H9 (cell line): ENCODE measurements at regions not wholly inside any gene's neighbourhood (a gene's known extent, or its start where the extent isn't known, plus 50 kb on each side); places are given as distances from the start of the nearest gene placed in this dataset.

Experiments used
- DNase-seq: peaks from one replicate; pipeline ENCODE4 v3.0.0-alpha.2; 2017
- H2AFZ ChIP-seq: one replicate; pipeline ENCODE4 v1.6.1; 2013; ENCODE audit warnings: mild to moderate bottlenecking, low read length, control low read depth, moderate library complexity
- H2AK5ac ChIP-seq: 2 replicates; pipeline ENCODE4 v1.6.1; 2013; ENCODE audit warnings: low read length, control low read depth, mixed read lengths; ENCODE audit not compliant: insufficient read length
- H2BK120ac ChIP-seq: one replicate; pipeline ENCODE4 v1.6.1; 2013; ENCODE audit warnings: low read depth, mild to moderate bottlenecking, low read length, control low read depth, inconsistent platforms; ENCODE audit not compliant: poor library complexity, severe bottlenecking
- H2BK12ac ChIP-seq: 2 replicates; pipeline ENCODE4 v1.6.1; 2013; ENCODE audit warnings: low read length, control low read depth, mixed read lengths, low read depth; ENCODE audit not compliant: insufficient read length
- H2BK15ac ChIP-seq: 2 replicates; pipeline ENCODE4 v1.6.1; 2013; ENCODE audit warnings: low read depth, low read length, control low read depth
- H2BK20ac ChIP-seq: one replicate; pipeline ENCODE4 v1.6.1; 2013; ENCODE audit warnings: low read depth, mild to moderate bottlenecking, low read length, control low read depth, inconsistent platforms; ENCODE audit not compliant: poor library complexity, severe bottlenecking
- H2BK5ac ChIP-seq: 2 replicates; pipeline ENCODE4 v1.6.1; 2013; ENCODE audit warnings: low read length, control low read depth, mixed read lengths; ENCODE audit not compliant: insufficient read length
- H3K14ac ChIP-seq: 2 replicates; pipeline ENCODE4 v1.6.1; 2013; ENCODE audit warnings: low read length, control low read depth; ENCODE audit not compliant: insufficient read depth
- H3K18ac ChIP-seq: 2 replicates; pipeline ENCODE4 v1.6.1; 2013; ENCODE audit warnings: low read depth, mild to moderate bottlenecking, mixed read lengths, low read length, control low read depth; ENCODE audit not compliant: insufficient read length
- H3K23ac ChIP-seq: 2 replicates; pipeline ENCODE4 v1.6.1; 2013; ENCODE audit warnings: low read length, control low read depth, mixed read lengths, low read depth; ENCODE audit not compliant: insufficient read length
- H3K23me2 ChIP-seq: 2 replicates; pipeline ENCODE4 v1.6.1; 2013; ENCODE audit warnings: low read depth, mild to moderate bottlenecking, mixed read lengths, low read length, control low read depth; ENCODE audit not compliant: insufficient read length, poor library complexity, severe bottlenecking
- H3K27ac ChIP-seq: 2 replicates; pipeline ENCODE4 v1.5.1; 2013; ENCODE audit warnings: low read length, control low read depth, mixed read lengths, low read depth; ENCODE audit not compliant: insufficient read length
- H3K27me3 ChIP-seq: 2 replicates; pipeline ENCODE4 v1.6.1; 2013; ENCODE audit warnings: low read length, control low read depth, inconsistent platforms; ENCODE audit not compliant: insufficient read depth
- H3K4ac ChIP-seq: 2 replicates; pipeline ENCODE4 v1.6.1; 2013; ENCODE audit warnings: low read depth, mild to moderate bottlenecking, control low read depth, inconsistent platforms, low read length, moderate library complexity
- H3K4me1 ChIP-seq: 2 replicates; pipeline ENCODE4 v1.6.1; 2013; ENCODE audit warnings: low read length, control low read depth, inconsistent platforms; ENCODE audit not compliant: insufficient read depth
- H3K4me2 ChIP-seq: 2 replicates; pipeline ENCODE4 v1.6.1; 2013; ENCODE audit warnings: low read length, control low read depth, mixed read lengths; ENCODE audit not compliant: insufficient read length, insufficient read depth
- H3K56ac ChIP-seq: 2 replicates; pipeline ENCODE4 v1.6.1; 2013; ENCODE audit warnings: low read depth, mild to moderate bottlenecking, mixed read lengths, low read length, control low read depth; ENCODE audit not compliant: insufficient read length
- H3K79me1 ChIP-seq: 2 replicates; pipeline ENCODE4 v1.6.1; 2013; ENCODE audit warnings: low read depth, mild to moderate bottlenecking, moderate library complexity, low read length, control low read depth, inconsistent platforms; ENCODE audit not compliant: insufficient read depth, poor library complexity, severe bottlenecking
- H3K79me2 ChIP-seq: 2 replicates; pipeline ENCODE4 v1.6.1; 2013; ENCODE audit warnings: low read length, control low read depth, inconsistent platforms; ENCODE audit not compliant: insufficient read depth
- H3K9ac ChIP-seq: 2 replicates; pipeline ENCODE4 v1.6.1; 2013; ENCODE audit warnings: low read length, control low read depth, mixed read lengths; ENCODE audit not compliant: insufficient read length; ENCODE audit errors: extremely low read depth
- H3K9me3 ChIP-seq: one replicate; pipeline ENCODE4 v1.6.1; 2013; ENCODE audit warnings: low read depth, low read length, inconsistent platforms; ENCODE audit not compliant: control insufficient read depth
- H3T11ph ChIP-seq: one replicate; pipeline ENCODE4 v1.6.1; 2013; ENCODE audit warnings: mild to moderate bottlenecking, low read length, control low read depth, inconsistent platforms
- H4K20me1 ChIP-seq: one replicate; pipeline ENCODE4 v1.6.1; 2013; ENCODE audit not compliant: control insufficient read depth, insufficient read length, insufficient read depth
- H4K5ac ChIP-seq: 2 replicates; pipeline ENCODE4 v1.6.1; 2013; ENCODE audit warnings: low read depth, mild to moderate bottlenecking, mixed read lengths, low read length, control low read depth; ENCODE audit not compliant: insufficient read length
- H4K8ac ChIP-seq: replicated peaks from 2 replicates; pipeline ENCODE4 v1.6.1; 2013; ENCODE audit warnings: low read length, control low read depth, mixed read lengths, low read depth; ENCODE audit not compliant: insufficient read length
- H4K91ac ChIP-seq: 2 replicates; pipeline ENCODE4 v1.6.1; 2013; ENCODE audit warnings: low read depth, mild to moderate bottlenecking, moderate library complexity, mixed read lengths, low read length, control low read depth; ENCODE audit not compliant: insufficient read length
- H3K27ac Mint-ChIP-seq, 3 experiments: 2 replicates in 2 of 3; 3 replicates in 1 of 3; pipeline ENCODE4 v1.8.0; 2020 to 2021; ENCODE audit warnings: mixed read lengths in 3 of 3, mild to moderate bottlenecking in 1 of 3, moderate library complexity in 1 of 3
- H3K27me3 Mint-ChIP-seq: 2 replicates; pipeline ENCODE4 v1.8.0; 2021; ENCODE audit warnings: low read depth, mild to moderate bottlenecking, moderate library complexity, mixed read lengths
- H3K36me3 Mint-ChIP-seq, 3 experiments: 2 replicates in 2 of 3; 3 replicates in 1 of 3; pipeline ENCODE4 v1.8.0; 2020 to 2021; ENCODE audit warnings: low read depth in 3 of 3, mixed read lengths in 3 of 3; ENCODE audit not compliant: insufficient read depth in 1 of 3
- H3K4me1 Mint-ChIP-seq, 2 experiments: 2 replicates each; pipeline ENCODE4 v1.8.0; 2020; ENCODE audit warnings: mixed read lengths in 2 of 2
- H3K4me3 Mint-ChIP-seq, 2 experiments: 2 replicates in 1 of 2; 3 replicates in 1 of 2; pipeline ENCODE4 v1.8.0; 2020 to 2021; ENCODE audit warnings: mild to moderate bottlenecking in 2 of 2, mixed read lengths in 2 of 2, moderate library complexity in 1 of 2
- H3K9me3 Mint-ChIP-seq, 2 experiments: 2 replicates in 1 of 2; 3 replicates in 1 of 2; pipeline ENCODE4 v1.8.0; 2020; ENCODE audit warnings: mild to moderate bottlenecking in 2 of 2, mixed read lengths in 2 of 2, moderate library complexity in 1 of 2
- CTCF ChIP-seq: fragments of 200-600 bp; sonication (generic); conservative IDR thresholded peaks from 3 replicates; pipeline ENCODE4 v1.8.0; 2021; ENCODE audit warnings: antibody characterized with exemption, mild to moderate bottlenecking
- WGBS: extraction: QIAGEN DNeasy Blood & Tissue Kit; methylation state at CpG from one replicate; pipeline ENCODE4 v1.1.7; 2013; ENCODE audit warnings: missing lambda C conversion rate, low lambda C conversion rate, mixed read lengths; ENCODE audit not compliant: insufficient read length; ENCODE audit errors: extremely low coverage; 5-methylcytosine and 5-hydroxymethylcytosine counted together

- no peak overlapping the region for H3T11ph ChIP-seq
- no peak for TF ChIP-seq CTCF
- no peaks in the 10 kb centered on the region for H3K79me1 ChIP-seq
- H3K79me2 ChIP-seq, result no peaks in the 10 kb centered on the region
- no peak overlapping the region for H2BK15ac ChIP-seq
- no CpG with 5 or more reads among the region's 3 CpGs for WGBS
- no peaks in the 10 kb centered on the region for H3K36me3 Mint-ChIP-seq
- no peaks in the 10 kb centered on the region for H3K9me3 ChIP-seq
- H3K14ac ChIP-seq, result no peak overlapping the region
- H4K20me1 ChIP-seq, result no peaks in the 10 kb centered on the region
- H3K27me3 Mint-ChIP-seq, result no peaks in the 10 kb centered on the region; the same call in 1 of the 2 replicates
- no peak overlapping the region for H3K27ac ChIP-seq
- H3K4me2 ChIP-seq, result no peak overlapping the region
- H2BK12ac ChIP-seq, result no peak overlapping the region
- H2BK120ac ChIP-seq, result no peak overlapping the region
- H3K9ac ChIP-seq, result no peak overlapping the region
- H3K18ac ChIP-seq, result no peak overlapping the region
- no peak for DNase-seq
- H3K4me3 Mint-ChIP-seq, result no peak overlapping the region
- no peak overlapping the region for H2AFZ ChIP-seq
- H3K9me3 Mint-ChIP-seq, result no peaks in the 10 kb centered on the region
- H3K4me1 Mint-ChIP-seq, result peaks cover 0 to 3% of the 10 kb centered on the region in 2 experiments; a peak in 1 of 4 replicates
- H3K4me1 ChIP-seq, result no peaks in the 10 kb centered on the region
- no peak overlapping the region for H2BK5ac ChIP-seq
- H3K23me2 ChIP-seq, result no peaks in the 10 kb centered on the region
- H2AK5ac ChIP-seq, result no peak overlapping the region
- H3K23ac ChIP-seq, result no peak overlapping the region
- H3K27ac Mint-ChIP-seq, result no peak overlapping the region; a peak in 1 of 7 replicates
- H2BK20ac ChIP-seq, result no peak overlapping the region
- H3K56ac ChIP-seq, result no peak overlapping the region
- H3K27me3 ChIP-seq, result no peaks in the 10 kb centered on the region
- H4K91ac ChIP-seq, result no peak overlapping the region
- H4K8ac ChIP-seq, result no peak overlapping the region
- no peak overlapping the region for H4K5ac ChIP-seq
- no peak overlapping the region for H3K4ac ChIP-seq
Observed at GRCh38 chr6:138032571-138032970, 74.6 kb downstream of the PERP start.
